ENCODE measurements at regions not wholly inside any gene's neighbourhood (a gene's known extent, or its start where the extent isn't known, plus 50 kb on each side); places are given as distances from the start of the nearest gene placed in this dataset.
"Not testable (repeated sequence)": the region's sequence is repeated elsewhere in the genome, so short reads cannot be mapped to it uniquely, and the experiment has no call there.

DNA sequence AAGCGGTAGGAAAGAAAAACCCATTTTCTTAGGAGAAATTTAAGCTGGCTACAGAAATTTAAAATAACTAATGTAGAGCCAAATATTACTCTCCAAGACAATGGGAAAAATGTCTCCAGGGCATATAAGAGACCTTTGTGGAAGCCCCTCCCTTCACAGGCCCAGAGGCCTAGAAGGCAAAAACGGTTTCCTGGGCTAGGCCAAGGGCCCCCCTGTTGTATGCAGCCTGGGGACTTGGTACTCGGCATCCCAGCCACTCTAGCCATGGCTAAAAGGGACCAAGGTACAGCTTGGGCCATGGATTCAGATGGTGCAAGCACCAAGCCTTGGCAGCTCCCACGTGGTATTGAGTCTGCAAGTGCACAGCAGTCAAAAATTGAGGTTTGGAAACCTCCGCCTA lies 90.1 kb downstream of the CGGBP1 start:
- TF ChIP-seq, protein P1, sequence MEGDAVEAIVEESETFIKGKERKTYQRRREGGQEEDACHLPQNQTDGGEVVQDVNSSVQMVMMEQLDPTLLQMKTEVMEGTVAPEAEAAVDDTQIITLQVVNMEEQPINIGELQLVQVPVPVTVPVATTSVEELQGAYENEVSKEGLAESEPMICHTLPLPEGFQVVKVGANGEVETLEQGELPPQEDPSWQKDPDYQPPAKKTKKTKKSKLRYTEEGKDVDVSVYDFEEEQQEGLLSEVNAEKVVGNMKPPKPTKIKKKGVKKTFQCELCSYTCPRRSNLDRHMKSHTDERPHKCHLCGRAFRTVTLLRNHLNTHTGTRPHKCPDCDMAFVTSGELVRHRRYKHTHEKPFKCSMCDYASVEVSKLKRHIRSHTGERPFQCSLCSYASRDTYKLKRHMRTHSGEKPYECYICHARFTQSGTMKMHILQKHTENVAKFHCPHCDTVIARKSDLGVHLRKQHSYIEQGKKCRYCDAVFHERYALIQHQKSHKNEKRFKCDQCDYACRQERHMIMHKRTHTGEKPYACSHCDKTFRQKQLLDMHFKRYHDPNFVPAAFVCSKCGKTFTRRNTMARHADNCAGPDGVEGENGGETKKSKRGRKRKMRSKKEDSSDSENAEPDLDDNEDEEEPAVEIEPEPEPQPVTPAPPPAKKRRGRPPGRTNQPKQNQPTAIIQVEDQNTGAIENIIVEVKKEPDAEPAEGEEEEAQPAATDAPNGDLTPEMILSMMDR (IDR thresholded peaks at IDR 0.05; ENCODE audit: insufficient read depth, low read length, severe bottlenecking) = no peak
- FAIRE-seq (no peak), DNase-seq (ENCODE audit: low read depth) (no peak)
- Histone ChIP-seq H3K27me3 (ENCODE audit: control insufficient read depth, insufficient read depth, low read length) (no peaks in the 10 kb centered on the region), H3K36me3 (ENCODE audit: control insufficient read depth, insufficient read depth, low read length) (no peaks in the 10 kb centered on the region), H3K4me3 (ENCODE audit: low read depth, low read length) (no peak overlapping the region)

DNA sequence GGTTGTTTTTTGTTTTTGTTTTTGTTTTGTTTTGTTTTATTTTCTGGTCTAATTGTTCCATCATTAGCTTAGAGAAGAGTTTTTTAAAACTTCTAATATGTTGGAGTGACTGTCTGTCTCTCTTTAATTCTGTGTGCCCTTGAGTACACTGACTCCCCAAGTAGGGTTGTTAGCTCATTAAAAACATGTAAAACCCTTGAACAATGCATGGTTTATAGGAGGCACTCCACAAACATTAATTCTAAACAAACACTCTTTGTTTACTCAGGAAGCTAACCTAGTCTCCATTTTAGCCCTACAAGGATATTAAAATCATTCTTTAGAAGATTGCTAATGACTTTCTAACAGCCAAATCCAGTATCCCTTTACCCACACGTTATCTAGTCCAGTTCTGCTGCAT lies 100.5 kb downstream of the CGGBP1 start:
- Histone ChIP-seq H3K27me3 (ENCODE audit: control insufficient read depth, insufficient read depth, low read length) (no peaks in the 10 kb centered on the region), H3K4me3 (ENCODE audit: low read depth, low read length) (no peak overlapping the region), H3K36me3 (ENCODE audit: control insufficient read depth, insufficient read depth, low read length) (no peaks in the 10 kb centered on the region)
- TF ChIP-seq, protein P1 (IDR thresholded peaks at IDR 0.05; ENCODE audit: insufficient read depth, low read length, severe bottlenecking) = no peak
- DNase-seq (ENCODE audit: low read depth) (no peak), FAIRE-seq (no peak)

DNA sequence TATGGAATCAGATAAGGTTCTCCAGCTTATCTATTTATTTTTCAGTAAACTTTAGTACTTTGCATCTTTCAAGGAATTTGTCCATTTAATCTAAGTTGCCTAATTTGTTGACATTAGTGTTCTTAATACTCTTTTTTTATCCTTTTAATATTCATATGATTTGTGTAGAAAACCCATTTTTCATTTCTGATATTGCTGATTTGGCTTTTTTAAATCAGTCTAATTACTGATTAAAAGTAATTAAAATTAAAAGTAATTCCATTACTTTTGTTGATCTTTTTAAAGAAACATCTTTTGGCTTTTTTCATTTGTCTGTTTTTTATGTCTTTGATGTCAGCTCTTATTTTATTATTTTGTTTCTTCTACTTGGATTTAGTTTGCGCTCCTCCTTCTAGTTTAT lies 101.2 kb downstream of the CGGBP1 start:
- H3K36me3 ChIP-seq (ENCODE audit: control insufficient read depth, insufficient read depth, low read length) = no peaks in the 10 kb centered on the region
- DNase-seq (ENCODE audit: low read depth) (no peak), FAIRE-seq (no peak)
- no peak overlapping the region for H3K4me3 ChIP-seq (ENCODE audit: low read depth, low read length)
- TF ChIP-seq, protein P1 (IDR thresholded peaks at IDR 0.05; ENCODE audit: insufficient read depth, low read length, severe bottlenecking) = no peak
- H3K27me3 ChIP-seq (ENCODE audit: control insufficient read depth, insufficient read depth, low read length) = no peaks in the 10 kb centered on the region

- peak; percentile 70 for FAIRE-seq
- TF ChIP-seq, protein P1 (IDR thresholded peaks at IDR 0.05; ENCODE audit: insufficient read depth, low read length, severe bottlenecking) = no peak
These were observed 109.0 kb downstream of the CGGBP1 start for GRCh38 chr3:87949879-87950208.

GRCh38 chr3:87949189-87949878 lies 109.5 kb downstream of the CGGBP1 start:
- no peak overlapping the region for H3K4me3 ChIP-seq (ENCODE audit: low read depth, low read length)
- FAIRE-seq = no peak
- TF ChIP-seq, protein P1 (IDR thresholded peaks at IDR 0.05; ENCODE audit: insufficient read depth, low read length, severe bottlenecking) = no peak

More at GRCh38 chr3:87949879-87950208, 109.0 kb downstream of the CGGBP1 start:
- no peak for DNase-seq (ENCODE audit: low read depth)
- Histone ChIP-seq H3K4me3 (ENCODE audit: low read depth, low read length) (no peak overlapping the region), H3K27me3 (ENCODE audit: control insufficient read depth, insufficient read depth, low read length) (no peaks in the 10 kb centered on the region), H3K36me3 (ENCODE audit: control insufficient read depth, insufficient read depth, low read length) (no peaks in the 10 kb centered on the region)

GRCh38 chr3:87946007-87946406 lies 112.8 kb downstream of the CGGBP1 start:
- not testable (repeated sequence) for FAIRE-seq; H3K27me3 ChIP-seq (ENCODE audit: control insufficient read depth, insufficient read depth, low read length)

More at GRCh38 chr3:87949189-87949878, 109.5 kb downstream of the CGGBP1 start:
- Histone ChIP-seq H3K36me3 (ENCODE audit: control insufficient read depth, insufficient read depth, low read length) (no peaks in the 10 kb centered on the region), H3K27me3 (ENCODE audit: control insufficient read depth, insufficient read depth, low read length) (no peaks in the 10 kb centered on the region)
- DNase-seq (ENCODE audit: low read depth) = no peak

DNA sequence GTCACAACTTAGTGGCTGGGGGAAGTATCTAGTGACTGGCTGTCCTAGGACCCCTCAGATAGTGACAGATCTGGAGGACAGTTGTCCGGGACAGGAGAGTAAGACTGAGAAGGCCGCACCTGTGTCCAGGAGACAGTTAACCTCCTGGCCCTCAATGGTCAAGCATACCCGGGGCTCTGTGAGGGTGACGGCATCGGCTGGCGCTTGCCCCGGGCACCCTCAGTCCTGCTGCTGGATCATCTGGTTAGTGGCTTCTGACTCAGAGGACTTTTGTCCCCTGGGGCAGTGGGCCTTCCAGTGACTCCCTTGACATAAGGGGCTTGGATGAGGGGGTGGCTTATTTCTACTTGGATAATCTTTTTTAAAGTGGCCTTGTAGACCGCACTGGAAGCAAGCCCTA lies 116.5 kb downstream of the CGGBP1 start:
- DNase-seq (ENCODE audit: low read depth); H3K27me3 ChIP-seq (ENCODE audit: control insufficient read depth, insufficient read depth, low read length); FAIRE-seq; H3K4me3 ChIP-seq (ENCODE audit: low read depth, low read length); H3K36me3 ChIP-seq (ENCODE audit: control insufficient read depth, insufficient read depth, low read length): not testable (repeated sequence)

More at GRCh38 chr3:87946007-87946406, 112.8 kb downstream of the CGGBP1 start:
- not testable (repeated sequence) for H3K36me3 ChIP-seq (ENCODE audit: control insufficient read depth, insufficient read depth, low read length); H3K4me3 ChIP-seq (ENCODE audit: low read depth, low read length); DNase-seq (ENCODE audit: low read depth)

Measured in bronchial epithelial cell (primary cell).